Islet precursor cell (in vitro differentiated cells): ENCODE measurements at regions not wholly inside any gene's neighbourhood (a gene's known extent, or its start where the extent isn't known, plus 50 kb on each side); places are given as distances from the start of the nearest gene placed in this dataset.
A peak's percentile ranks its signal among the peaks of the same experiment; 100 is the strongest.
"Not testable (repeated sequence)": the region's sequence is repeated elsewhere in the genome, so short reads cannot be mapped to it uniquely, and the experiment has no call there.

Experiments used
- DNase-seq: peaks from one replicate; pipeline ENCODE4 v3.0.0-alpha.2; 2018

DNA sequence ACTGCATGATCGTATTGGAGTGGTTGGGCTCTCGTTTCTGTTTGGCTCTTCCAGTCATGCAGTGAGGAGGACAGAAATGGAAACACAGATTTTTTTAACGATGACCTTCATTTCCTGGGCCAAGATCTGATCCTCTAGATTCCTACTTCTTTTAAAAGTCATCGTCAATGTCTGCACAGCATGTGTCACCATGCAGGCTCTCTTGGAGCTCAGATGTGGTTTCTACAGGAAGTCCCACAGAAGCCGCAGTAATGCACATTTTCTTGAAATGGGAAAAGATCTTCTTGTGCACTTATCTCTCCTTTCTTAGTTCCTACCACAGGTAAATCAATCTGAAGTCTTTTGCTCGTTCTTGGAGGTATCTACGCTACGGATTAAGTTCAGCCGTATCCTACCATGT lies 626.9 kb downstream of the EFNB2 start:
- no peak for DNase-seq

- DNase-seq: no peak
Measured at GRCh38 chr13:105907319-105908019, 628.0 kb downstream of the EFNB2 start.

DNA sequence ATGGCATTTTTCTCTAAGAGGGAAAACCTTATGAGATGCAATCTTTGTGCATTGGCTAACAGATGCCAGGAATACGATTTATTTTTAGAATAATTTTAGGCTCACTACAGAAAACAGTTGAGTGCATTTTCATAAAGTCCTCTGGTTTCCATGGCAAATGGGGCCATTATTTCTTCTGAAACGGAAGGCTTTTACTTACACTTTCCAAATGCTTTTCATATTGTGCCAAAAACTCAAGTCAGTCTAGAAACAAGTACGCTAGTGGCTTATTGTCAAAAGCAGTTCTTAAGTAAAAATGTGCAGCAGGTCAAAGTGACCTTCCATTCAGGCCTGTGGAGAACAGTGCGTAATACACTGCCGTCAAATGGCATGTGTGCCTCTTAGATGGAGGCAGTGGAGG lies 628.7 kb downstream of the EFNB2 start:
- no peak for DNase-seq

- no peak for DNase-seq
Measured at GRCh38 chr13:105904034-105904742, 631.3 kb downstream of the EFNB2 start.

- DNase-seq: no peak
Measured at GRCh38 chr13:105902396-105902795, 633.1 kb downstream of the EFNB2 start.

DNA sequence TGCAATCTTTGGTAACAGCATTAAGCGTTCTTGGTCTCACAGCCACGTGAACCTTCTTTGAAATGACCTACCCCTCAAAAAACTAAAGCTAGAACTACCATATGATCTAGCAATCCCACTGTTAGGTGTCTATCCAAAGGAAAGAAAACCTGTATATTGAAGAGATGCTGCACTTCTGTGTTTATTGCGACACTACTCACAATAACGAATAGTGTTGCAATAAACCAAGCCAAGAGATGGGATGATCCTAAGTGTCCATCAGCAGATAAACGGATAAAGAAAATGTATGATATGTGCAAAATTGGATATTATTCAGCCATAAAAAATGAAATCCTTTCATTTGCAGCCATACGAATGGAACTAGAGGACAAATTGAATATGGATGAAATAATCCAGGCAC lies 637.9 kb downstream of the EFNB2 start:
- DNase-seq: no peak

- DNase-seq: no peak
Measured at GRCh38 chr13:105894697-105895096, 640.8 kb downstream of the EFNB2 start.

DNA sequence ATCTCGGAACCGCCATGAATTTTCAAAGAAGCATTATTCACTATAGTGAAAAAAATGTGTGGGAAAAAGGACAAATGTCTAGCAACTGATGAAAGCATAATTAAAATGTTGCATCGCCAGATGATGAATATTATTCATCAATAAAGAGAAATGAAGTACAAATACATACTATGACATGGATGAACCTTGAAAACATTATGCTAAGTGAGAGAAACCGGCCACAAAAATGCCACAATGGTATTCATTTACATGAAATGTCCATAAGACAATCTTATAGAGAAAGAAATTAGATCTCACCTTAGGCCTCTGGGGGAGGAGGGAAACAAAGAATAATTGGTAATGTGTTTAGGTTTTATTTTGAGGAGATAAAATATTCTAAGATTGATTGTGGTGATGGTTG lies 645.0 kb downstream of the EFNB2 start:
- no peak for DNase-seq

DNA sequence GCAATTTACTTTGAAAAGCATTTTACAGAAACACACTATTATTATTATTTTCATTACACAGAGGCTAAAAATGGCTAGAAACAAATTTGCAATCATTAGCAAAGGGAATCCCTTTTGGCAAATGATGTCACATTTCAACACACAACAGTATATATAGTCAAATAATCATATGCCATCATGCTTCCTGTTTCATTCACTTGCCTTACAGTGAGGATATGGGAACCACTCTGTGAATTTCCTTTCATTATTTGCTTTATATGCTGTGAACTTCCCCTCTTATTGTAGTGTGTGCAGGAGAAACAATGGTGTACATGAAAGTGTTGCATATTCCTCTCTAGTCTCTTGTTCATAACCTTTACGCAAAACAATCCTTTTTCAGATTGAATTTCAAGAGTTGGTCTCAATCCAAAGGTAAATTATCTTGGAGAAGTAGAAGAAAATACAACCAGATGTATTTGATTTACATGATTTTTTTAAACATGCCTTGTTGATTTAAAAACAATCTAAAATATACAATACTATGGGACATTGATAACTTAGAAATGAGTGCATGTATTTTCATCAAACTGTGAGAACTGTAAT lies 657.3 kb downstream of the EFNB2 start:
- DNase-seq: no peak

DNA sequence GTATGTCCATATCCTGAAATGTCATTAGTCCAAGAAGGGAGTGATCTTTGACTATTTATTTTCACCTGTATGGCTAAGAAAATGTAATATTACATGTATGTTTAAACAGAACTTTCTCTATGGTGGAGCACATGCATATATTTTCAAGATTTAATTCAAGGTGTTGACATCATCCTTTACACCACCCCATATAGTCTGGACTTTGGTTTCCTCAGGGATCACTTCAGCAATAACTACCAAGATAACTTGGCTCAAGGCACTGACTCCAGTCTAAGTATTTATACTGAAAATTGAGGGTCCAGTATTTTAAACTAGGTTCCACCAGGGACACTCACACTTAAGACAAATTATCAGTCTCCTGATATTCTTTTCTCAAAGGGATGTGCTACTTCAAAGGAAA lies 660.6 kb downstream of the EFNB2 start:
- no peak for DNase-seq

DNA sequence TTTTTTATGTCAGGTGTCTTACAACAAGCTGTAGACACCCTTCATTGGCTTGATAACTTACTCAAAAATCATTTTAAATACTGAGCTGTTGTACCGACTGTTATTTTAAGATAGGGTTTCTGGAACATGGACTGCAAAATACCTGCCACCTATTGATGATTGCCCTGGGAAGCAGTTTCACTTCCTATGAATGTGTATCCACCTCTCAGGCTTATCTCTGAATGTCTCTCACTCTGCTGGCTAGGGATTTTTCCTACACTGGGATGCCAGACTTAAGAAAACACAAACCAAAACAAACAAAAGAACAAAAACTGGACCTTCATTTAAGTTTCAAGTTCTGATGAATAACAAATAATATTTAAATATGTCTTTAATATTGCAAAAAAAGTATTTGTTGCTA lies 663.7 kb downstream of the EFNB2 start:
- DNase-seq: no peak

DNA sequence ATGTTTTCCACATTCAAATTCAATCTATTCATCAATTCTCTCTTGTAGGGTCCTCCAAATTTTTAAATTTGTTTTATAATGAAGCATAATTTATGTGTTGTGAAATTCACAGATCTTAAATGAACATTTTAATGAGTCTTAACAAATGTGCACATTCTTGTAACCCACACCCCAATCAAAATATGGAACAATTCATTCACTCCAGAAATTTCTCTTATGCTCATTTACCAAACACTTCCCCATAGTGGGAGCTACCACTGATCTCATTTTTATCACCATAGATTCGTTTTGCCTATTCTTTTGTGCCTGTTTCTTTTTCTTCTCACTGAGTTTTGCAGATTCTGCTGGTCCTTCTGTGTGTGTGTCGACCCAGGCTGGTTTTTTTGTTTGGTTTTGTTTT lies 664.1 kb downstream of the EFNB2 start:
- DNase-seq: no peak

DNA sequence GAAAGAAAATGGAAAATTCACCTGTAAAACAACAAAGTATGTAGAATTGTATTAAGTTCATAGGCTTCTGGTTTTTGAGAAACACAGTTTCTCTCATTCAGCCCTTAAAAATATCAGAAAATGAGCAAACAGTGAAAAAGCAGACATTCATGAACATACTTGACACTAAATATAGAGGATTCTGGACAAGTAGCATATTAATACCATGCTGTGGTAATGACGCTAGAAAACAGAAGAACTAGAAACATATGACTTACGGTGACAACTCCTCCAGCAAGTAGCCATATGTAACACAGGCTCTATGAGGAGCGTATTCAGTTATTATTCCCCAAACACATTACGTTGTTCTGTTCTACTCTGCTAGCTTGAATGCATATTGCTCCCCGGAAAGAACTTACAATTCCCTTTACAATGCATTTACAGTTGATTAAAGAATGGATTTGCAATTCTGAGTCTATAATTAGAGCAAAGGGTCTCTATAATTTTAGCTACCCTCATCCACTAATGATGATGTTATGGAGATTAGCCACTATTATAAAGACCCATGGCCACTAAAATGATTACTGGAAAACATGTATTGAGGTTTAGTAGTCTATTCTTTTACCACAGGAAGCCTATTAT lies 672.1 kb downstream of the EFNB2 start:
- DNase-seq: no peak

GRCh38 chr13:105848494-105848893 lies 687.0 kb downstream of the EFNB2 start:
- DNase-seq: peak; percentile 60

DNA sequence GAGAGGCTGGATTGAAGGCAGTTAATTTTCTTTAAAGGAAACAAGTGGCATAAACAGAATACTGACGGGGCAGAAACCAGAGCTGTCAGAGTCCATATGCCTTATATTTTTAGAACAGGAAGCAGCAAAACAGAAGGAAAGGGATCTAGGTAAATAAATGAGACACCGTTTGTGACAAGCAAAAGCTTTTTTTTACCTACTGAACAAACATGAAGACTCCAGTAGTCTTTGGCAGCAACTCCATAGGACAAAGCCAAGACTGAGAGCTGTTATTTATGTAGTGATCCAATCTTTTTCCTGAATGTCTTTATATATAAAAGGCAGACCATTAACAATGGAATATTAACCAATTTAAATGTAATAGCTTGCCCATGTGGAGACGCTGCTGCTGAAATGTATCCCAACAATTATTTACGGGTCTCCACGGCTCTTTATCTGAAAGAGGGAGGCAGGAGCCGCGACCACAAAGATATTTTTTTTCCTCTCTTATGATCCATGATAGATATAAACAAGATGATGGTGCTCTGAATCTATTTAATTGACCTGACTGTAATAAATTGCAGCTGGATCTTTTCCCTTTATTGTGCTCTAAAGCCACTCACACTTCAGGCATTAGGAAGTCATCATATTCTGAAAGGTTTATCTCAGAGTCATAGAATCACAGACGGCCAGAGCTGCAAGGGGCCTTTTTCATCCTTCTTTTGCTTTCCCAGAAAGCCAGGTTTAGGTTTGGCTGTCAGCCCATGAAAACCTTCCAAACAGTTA lies 687.8 kb downstream of the EFNB2 start:
- no peak for DNase-seq

- no peak for DNase-seq
Measured at GRCh38 chr13:105846923-105847322, 688.5 kb downstream of the EFNB2 start.

DNA sequence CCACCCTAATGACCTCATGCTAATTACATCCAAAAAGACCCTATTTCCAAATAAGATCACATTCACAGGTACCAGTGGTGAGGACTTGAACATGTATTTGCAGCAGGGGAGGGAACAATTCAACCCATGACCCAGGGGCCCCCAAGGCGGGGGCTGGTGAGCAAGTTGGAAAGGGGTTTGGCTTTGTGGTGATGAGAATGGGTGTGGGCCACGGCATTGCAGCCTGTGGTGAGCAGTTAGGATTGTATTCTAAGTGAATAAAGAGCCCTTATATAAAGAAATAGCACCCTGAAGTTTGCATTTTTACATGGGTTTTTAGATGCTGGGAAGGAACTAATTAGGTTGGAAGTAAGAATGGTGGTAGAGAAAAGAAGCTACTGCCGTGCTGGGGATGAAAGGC lies 694.2 kb downstream of the EFNB2 start:
- DNase-seq: no peak

DNA sequence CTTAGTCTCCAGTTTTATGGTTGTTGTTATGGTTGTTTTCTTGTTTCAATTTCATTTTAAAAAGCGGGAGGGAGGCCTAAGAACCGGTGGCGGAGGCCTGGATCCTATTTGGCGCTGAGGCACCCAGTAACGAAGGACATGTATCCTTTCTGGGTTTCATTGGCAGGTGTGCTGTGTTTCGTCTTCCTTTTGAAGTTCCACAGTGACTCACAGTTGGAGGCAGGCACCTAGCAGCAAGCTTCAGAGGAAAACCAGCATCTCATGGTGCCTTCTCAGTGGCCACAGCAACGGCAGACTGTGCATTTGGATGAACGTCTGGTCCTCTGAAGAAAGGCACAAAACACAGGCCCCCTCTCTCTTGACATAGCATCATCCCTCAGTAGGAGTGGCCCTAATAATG lies 697.2 kb downstream of the EFNB2 start:
- peak; percentile 82 for DNase-seq

DNA sequence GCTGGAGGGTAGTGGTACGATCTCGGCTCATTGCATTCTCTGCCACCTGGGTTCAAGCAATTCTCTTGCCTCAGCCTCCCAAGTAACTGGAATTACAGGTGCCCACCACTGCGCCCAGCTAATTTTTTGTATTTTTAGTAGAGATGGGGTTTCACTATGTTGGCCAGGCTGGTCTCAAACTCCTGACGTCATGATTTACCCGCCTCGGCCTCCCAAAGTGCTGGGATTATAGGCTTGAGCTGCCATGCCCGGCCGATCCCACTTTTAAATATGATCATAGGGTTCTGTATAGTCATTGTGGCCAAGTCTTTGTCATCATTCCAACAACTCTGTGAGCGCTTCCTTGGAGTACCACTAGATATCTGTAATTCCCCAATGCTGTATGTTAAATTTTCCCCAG lies 698.2 kb downstream of the EFNB2 start:
- DNase-seq: not testable (repeated sequence)

- no peak for DNase-seq
Measured at GRCh38 chr13:105830821-105831220, 704.6 kb downstream of the EFNB2 start.

DNA sequence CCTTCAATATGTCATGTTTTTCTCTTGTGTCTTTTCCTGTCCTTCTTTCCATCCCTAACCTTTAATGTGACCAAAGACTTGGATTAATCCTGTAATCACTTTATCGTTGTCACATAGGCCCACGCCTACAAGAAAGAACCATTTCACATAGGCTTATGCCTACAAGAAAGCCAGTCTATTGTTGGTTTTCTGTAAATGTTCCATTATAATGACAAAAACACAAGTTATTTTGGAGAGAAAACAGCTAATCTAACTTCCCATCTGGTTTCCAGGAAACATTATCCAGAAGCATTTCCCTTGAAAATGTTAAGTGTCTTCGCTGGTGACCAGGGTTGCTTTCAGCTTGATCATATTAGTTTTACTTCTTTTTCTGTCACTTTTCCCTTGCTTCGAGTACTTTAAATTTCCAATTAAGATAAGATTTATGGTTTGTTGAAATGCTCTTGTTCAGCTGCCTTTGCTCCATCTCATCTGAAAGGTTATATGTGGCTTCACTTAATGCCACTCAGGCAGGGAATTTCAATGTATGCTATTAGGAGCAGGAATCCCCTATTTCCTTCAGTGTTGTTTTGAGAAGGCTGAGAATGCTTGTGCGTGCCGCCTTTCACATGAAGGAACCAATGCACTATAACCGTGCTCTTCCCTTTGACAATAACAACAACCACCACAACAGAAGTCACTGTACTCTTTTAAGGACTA lies 708.2 kb downstream of the EFNB2 start:
- no peak for DNase-seq

DNA sequence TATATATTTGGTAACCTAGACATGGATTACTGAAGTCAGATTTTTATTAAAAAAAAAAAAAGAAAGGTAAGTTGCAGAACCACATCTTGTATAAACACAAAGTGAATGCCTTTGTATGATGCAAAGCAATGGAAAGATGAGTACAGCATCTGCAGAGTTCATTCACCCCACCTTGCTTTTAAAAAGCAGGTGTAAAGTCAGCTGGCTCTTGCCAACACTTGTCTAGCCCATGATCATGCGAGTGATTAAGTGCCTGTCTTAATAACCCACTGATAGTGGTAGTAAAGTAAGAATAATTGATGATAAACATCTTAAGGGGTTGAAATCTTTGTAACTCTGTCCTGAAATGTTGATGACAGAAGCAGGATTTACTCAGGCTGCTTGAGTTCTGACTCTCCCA lies 710.4 kb downstream of the EFNB2 start:
- DNase-seq: no peak

DNA sequence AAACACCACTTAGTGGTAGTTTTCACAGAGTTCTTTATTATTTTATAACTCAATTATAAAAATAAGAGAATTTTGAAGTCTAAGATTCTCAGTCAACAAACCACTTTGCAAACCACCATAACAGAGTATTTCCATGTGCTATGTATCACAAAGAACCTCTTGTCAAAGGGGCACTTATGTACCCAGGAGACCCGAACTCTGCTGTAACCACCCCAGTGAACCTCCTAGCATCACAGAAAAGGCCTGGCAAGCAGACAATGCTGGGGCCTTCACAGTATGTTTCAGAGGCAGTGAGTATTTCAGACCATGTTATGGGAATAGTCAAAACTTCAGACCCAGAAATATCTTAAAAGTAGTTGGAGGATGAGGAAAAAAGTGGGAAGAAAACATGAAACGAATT lies 714.1 kb downstream of the EFNB2 start:
- DNase-seq: no peak
